Fibroblast of pulmonary artery (primary cell): ENCODE measurements at regions not wholly inside any gene's neighbourhood (a gene's known extent, or its start where the extent isn't known, plus 50 kb on each side); places are given as distances from the start of the nearest gene placed in this dataset.
"Not testable (repeated sequence)": the region's sequence is repeated elsewhere in the genome, so short reads cannot be mapped to it uniquely, and the experiment has no call there.

Source experiments
- DNase-seq: peaks from one replicate; pipeline ENCODE4 v3.0.0-alpha.2; 2010; ENCODE audit warnings: low read depth
- H3K4me3 ChIP-seq: replicated peaks from 2 replicates; pipeline ENCODE4 v1.5.1; 2011; ENCODE audit warnings: low read depth, mild to moderate bottlenecking, control low read depth, low read length, moderate library complexity
- TF ChIP-seq, protein P1 (sequence below): IDR thresholded peaks from 2 replicates; pipeline ENCODE4 v1.5.1; 2011; ENCODE audit warnings: mild to moderate bottlenecking, control low read depth, low read length, inconsistent platforms; ENCODE audit errors: missing control alignments

DNA sequence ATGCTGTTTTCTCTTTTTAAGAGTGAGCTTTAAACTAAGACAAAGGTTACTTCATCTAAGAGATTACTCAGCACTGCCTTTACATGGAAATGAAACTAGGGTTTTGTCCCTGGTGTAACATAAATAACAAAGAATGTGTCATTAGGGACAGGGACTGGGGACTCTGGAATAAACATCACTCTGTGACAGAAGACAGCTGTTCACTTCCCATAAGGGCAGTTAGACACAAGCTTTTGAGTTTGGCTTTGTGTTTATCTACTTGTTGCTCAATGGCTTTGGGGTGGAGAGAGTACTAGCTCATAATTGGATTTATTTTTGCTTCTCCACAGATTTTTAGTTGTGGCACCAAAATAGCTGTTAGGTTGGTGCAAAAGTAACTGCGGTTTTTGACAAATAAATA is 154.5 kb downstream of the OR4C45 start:
- no peak for DNase-seq
- TF ChIP-seq, protein P1, sequence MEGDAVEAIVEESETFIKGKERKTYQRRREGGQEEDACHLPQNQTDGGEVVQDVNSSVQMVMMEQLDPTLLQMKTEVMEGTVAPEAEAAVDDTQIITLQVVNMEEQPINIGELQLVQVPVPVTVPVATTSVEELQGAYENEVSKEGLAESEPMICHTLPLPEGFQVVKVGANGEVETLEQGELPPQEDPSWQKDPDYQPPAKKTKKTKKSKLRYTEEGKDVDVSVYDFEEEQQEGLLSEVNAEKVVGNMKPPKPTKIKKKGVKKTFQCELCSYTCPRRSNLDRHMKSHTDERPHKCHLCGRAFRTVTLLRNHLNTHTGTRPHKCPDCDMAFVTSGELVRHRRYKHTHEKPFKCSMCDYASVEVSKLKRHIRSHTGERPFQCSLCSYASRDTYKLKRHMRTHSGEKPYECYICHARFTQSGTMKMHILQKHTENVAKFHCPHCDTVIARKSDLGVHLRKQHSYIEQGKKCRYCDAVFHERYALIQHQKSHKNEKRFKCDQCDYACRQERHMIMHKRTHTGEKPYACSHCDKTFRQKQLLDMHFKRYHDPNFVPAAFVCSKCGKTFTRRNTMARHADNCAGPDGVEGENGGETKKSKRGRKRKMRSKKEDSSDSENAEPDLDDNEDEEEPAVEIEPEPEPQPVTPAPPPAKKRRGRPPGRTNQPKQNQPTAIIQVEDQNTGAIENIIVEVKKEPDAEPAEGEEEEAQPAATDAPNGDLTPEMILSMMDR: no peak
- H3K4me3 ChIP-seq: no peak overlapping the region

DNA sequence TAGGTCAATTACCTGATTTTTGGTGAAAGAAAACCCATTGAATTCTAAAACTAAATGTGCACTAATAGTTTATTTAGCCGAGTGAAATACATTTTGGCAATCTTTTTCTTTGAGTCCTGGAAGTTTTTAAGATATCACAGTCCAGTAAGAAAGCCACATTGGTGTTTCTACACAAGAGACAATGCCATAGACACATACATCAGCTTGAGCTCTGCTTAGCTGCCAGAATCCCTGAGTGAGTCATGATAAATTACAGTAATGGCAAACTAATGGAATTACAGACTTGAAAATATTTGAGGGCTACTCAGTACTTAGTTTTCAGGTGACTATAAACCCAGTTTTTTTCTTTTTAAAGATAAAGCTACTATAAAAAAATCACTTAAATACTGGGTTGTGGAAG is 155.4 kb downstream of the OR4C45 start:
- DNase-seq: no peak
- TF ChIP-seq, protein P1: no peak
- no peak overlapping the region for H3K4me3 ChIP-seq

DNA sequence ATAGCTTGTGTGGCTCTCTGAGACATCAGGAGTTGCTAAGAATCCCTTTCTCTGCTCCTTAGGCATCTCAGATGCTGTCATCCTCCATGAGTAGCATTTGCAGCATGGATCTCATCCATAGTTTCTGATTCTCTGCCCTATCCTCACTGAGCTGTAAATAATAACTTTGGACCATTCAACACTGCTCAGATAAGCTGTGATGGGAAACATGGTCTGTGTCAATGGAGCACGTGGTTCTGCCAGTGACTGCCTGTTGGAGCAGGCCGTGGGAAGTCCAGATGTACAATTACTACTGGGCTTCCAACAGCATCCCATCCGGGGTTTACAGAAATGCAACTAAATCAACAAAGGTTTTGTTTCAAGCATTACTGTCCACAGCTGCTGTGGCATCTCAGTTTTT is 160.1 kb downstream of the OR4C45 start:
- no peak for DNase-seq
- no peak overlapping the region for H3K4me3 ChIP-seq
- TF ChIP-seq, protein P1: no peak

DNA sequence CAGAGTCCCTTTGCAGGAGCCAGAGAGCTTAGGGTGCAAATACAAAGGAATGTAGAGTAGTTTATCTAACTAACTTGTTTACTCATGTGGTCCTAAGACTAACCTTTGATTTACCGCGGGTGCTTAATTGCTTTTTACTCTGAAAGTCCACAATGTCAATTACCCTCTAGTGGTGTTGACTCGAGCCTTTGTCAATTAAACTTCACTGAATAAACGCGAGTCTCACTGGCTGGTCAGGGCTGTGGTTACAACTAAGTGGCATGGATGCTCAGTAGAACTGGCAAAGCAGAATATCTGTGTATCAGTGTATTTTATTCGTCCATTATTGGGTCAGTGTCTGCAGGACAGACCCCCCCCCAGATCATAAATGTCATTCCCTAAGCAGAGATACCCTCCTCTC is 181.7 kb downstream of the OR4C45 start:
- no peak overlapping the region for H3K4me3 ChIP-seq
- TF ChIP-seq, protein P1: no peak
- DNase-seq: no peak

DNA sequence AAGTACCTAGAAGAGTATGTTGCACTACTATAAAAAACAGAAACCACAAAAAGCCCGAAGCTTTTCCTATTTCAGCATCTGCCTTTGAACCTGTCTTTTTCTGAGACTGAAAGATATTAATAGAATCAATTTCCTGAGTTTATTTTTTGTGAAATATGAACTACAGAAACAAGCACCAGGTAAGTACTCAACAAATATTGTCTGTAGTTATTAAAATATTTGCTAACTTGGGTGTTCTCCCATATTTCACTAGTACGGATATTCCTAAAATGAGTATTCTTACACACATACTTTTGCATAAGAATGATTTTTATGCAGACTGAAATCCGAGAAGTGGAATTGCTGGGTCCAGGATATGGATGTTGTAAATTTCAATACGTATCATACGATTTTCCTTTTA is 188.0 kb downstream of the OR4C45 start:
- DNase-seq: no peak
- no peak overlapping the region for H3K4me3 ChIP-seq
- TF ChIP-seq, protein P1: no peak

DNA sequence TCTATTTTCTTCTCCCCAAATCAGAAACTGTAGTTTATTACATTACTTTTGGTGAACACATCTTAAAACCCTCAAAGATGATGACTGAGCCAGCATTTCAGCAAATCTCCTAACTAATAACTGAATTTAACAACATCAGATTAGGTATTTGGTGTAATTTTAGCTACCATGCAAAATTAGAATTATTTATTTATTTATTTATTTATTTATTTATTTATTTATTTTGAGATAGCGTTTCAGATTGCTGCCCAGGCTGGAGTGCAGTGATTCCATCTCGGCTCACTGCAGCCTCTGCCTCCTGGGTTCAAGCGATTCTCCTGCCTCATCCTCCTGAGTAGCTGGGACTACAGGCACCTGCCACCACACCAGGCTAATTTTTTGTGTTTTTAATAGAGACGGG is 205.7 kb downstream of the OR4C45 start:
- DNase-seq, H3K4me3 ChIP-seq: not testable (repeated sequence)

DNA sequence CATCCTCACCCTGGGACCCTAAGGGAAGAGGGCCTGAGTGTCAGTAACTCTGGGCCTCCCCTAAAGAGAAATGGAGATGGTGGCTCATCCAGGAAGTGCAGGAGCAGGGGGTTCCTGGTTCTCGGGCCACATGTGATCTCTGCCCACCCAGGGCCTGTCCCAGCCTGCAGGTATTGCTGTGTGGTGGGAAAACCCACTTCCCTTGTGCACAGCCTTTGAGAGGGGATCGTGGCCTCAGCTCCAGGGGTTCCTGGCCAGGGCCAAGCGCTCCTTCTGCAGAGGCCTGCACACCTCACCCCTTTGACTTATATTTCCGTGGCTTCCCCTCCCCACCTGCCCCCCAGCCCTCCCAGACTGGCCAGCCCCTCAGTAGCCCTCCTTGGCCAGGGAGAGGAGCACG is 213.5 kb downstream of the OR4C45 start:
- DNase-seq: no peak
- H3K4me3 ChIP-seq: no peak overlapping the region
- TF ChIP-seq, protein P1: no peak

DNA sequence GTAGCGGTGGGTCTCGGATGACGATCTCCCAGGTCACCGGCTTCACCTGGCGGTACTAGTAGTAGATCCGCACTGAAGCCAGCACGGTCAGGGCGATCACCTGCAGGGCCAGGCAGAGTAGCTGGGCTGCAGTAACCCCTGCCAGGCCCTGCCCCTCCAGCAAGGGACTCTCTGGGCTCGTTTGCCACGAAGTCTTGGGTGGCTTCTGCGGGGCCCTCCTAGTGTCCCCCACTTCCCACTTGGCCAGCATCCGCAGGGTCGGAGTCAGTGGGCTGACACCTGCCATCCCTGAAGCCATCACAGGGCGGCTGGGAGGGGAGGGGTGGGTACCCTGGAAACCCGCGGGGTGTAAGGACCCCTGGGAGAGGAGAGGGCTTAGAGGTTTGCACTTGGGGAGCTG is 214.0 kb downstream of the OR4C45 start:
- DNase-seq: no peak
- TF ChIP-seq, protein P1: no peak
- no peak overlapping the region for H3K4me3 ChIP-seq
